GM20431 (cell line): ENCODE measurements at regions not wholly inside any gene's neighbourhood (a gene's known extent, or its start where the extent isn't known, plus 50 kb on each side); places are given as distances from the start of the nearest gene placed in this dataset.

ENCODE experiments used
- in situ Hi-C: fragments of 300-500 bp; cut with MseI, MboI; formaldehyde crosslinking; loops from one replicate; pipeline ENCODE4 v1.15.0; 2020; ENCODE audit warnings: low sequenced_read_pairs; ENCODE audit not compliant: unreplicated experiment

- in situ Hi-C loops: no loop called here
Observed at GRCh38 chr9:1256178-1256577, 206.0 kb downstream of the DMRT2 start.

GRCh38 chr9:1261266-1261665 lies 211.1 kb downstream of the DMRT2 start:
- in situ Hi-C loops: no loop called here

GRCh38 chr9:1261879-1262766 lies 212.0 kb downstream of the DMRT2 start:
- in situ Hi-C loops: no loop called here

- in situ Hi-C loops: no loop called here
Observed at GRCh38 chr9:1267141-1267570, 217.0 kb downstream of the DMRT2 start.

- in situ Hi-C loops: no loop called here
Observed at GRCh38 chr9:1267581-1267980, 217.4 kb downstream of the DMRT2 start.

GRCh38 chr9:1269533-1270315 lies 219.6 kb downstream of the DMRT2 start:
- in situ Hi-C loops: no loop called here

GRCh38 chr9:1271367-1271766 lies 221.2 kb downstream of the DMRT2 start:
- in situ Hi-C loops: no loop called here

- in situ Hi-C loops: no loop called here
Observed at GRCh38 chr9:1271786-1272185, 221.6 kb downstream of the DMRT2 start.

GRCh38 chr9:1272488-1272887 lies 222.3 kb downstream of the DMRT2 start:
- in situ Hi-C loops: no loop called here

GRCh38 chr9:1273859-1274258 lies 223.7 kb downstream of the DMRT2 start:
- in situ Hi-C loops: no loop called here

- in situ Hi-C loops: no loop called here
Observed at GRCh38 chr9:1274334-1274733, 224.2 kb downstream of the DMRT2 start.

- in situ Hi-C loops: no loop called here
Observed at GRCh38 chr9:1276474-1276873, 226.3 kb downstream of the DMRT2 start.

GRCh38 chr9:1284727-1285126 lies 234.6 kb downstream of the DMRT2 start:
- in situ Hi-C loops: no loop called here

- in situ Hi-C loops: no loop called here
Observed at GRCh38 chr9:1285526-1285925, 235.4 kb downstream of the DMRT2 start.

GRCh38 chr9:1292384-1292783 lies 242.2 kb downstream of the DMRT2 start:
- in situ Hi-C loops: no loop called here

GRCh38 chr9:1294641-1295258 lies 244.6 kb downstream of the DMRT2 start:
- in situ Hi-C loops: no loop called here

- in situ Hi-C loops: no loop called here
Observed at GRCh38 chr9:1296331-1296730, 246.2 kb downstream of the DMRT2 start.

- in situ Hi-C loops: no loop called here
Observed at GRCh38 chr9:1298046-1298445, 247.9 kb downstream of the DMRT2 start.

- in situ Hi-C loops: no loop called here
Observed at GRCh38 chr9:1300941-1301340, 250.8 kb downstream of the DMRT2 start.

GRCh38 chr9:1303932-1304331 lies 253.8 kb downstream of the DMRT2 start:
- in situ Hi-C loops: no loop called here
